Mammary epithelial cell (primary cell): ENCODE measurements at regions not wholly inside any gene's neighbourhood (a gene's known extent, or its start where the extent isn't known, plus 50 kb on each side); places are given as distances from the start of the nearest gene placed in this dataset.

ENCODE experiments used
- EZH2 ChIP-seq: IDR thresholded peaks from 2 replicates; pipeline ENCODE4 v1.6.1; 2012; ENCODE audit warnings: low read length, inconsistent platforms, borderline replicate concordance
- TF ChIP-seq, protein P1 (sequence below), 2 donors: IDR thresholded peaks in 1 of 2; conservative IDR thresholded peaks in 1 of 2; 2 replicates each; pipeline ENCODE4 v1.5.1; 2011 to 2012; ENCODE audit warnings: inconsistent platforms in 2 of 2, low read length in 2 of 2, mild to moderate bottlenecking in 2 of 2, control low read depth in 1 of 2, low read depth in 1 of 2; ENCODE audit not compliant: insufficient read depth in 1 of 2; ENCODE audit errors: extremely low read depth in 1 of 2

DNA sequence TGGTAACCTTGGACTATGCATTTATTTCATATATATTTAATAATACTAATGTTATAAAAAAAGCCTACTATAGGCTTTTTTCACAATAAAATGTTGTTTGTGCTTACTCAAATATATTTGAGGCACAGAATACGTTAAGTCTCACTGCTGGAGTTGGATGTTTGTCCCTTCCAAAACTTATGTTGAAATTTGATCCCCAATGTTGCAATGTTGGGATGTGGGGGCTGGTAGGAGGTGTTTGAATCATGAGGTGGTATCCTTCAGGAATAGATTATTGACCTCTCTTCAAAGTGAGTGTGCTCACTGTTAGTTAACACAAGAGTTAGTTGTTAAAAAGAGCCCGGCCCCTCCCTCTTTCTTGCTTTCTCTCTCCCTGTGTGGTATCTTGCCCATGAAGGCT lies 1295.9 kb downstream of the JRKL start:
- TF ChIP-seq, protein P1, sequence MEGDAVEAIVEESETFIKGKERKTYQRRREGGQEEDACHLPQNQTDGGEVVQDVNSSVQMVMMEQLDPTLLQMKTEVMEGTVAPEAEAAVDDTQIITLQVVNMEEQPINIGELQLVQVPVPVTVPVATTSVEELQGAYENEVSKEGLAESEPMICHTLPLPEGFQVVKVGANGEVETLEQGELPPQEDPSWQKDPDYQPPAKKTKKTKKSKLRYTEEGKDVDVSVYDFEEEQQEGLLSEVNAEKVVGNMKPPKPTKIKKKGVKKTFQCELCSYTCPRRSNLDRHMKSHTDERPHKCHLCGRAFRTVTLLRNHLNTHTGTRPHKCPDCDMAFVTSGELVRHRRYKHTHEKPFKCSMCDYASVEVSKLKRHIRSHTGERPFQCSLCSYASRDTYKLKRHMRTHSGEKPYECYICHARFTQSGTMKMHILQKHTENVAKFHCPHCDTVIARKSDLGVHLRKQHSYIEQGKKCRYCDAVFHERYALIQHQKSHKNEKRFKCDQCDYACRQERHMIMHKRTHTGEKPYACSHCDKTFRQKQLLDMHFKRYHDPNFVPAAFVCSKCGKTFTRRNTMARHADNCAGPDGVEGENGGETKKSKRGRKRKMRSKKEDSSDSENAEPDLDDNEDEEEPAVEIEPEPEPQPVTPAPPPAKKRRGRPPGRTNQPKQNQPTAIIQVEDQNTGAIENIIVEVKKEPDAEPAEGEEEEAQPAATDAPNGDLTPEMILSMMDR (conservative IDR thresholded peaks at IDR 0.05 in 1 of 2, IDR thresholded peaks at IDR 0.05 in 1 of 2; ENCODE audit: extremely low read depth in 1 of 2, insufficient read depth in 1 of 2, low read depth in 1 of 2, low read length in 2 of 2) = no peak
- no peak for TF ChIP-seq EZH2
